H1 (cell line): ENCODE measurements at regions not wholly inside any gene's neighbourhood (a gene's known extent, or its start where the extent isn't known, plus 50 kb on each side); places are given as distances from the start of the nearest gene placed in this dataset.

ENCODE experiments used
- CTCF ChIA-PET: fragments of 300-600 bp; sonication (Branson Sonifier 250); formaldehyde crosslinking; loops from one replicate; lab custom pipeline; 2021; ENCODE audit not compliant: partially characterized antibody; lab: Charles Lee
- POLR2A ChIA-PET: fragments of 300-600 bp; sonication (Branson Sonifier 250); formaldehyde crosslinking; loops from one replicate; lab custom pipeline; 2021; ENCODE audit warnings: inconsistent platforms; ENCODE audit not compliant: partially characterized antibody; lab: Charles Lee
- DNase-seq, 2 experiments: peaks; one replicate each; pipeline versions ENCODE4 v3.0.0 to v3.0.0-alpha.2; 2010 to 2022; ENCODE audit warnings: low spot score in 2 of 2, low read depth in 1 of 2, mixed read lengths in 1 of 2
- FAIRE-seq: peaks from 2 replicates; lab custom pipeline; 2011; peaks lifted over from hg19 to GRCh38; lab: Jason Lieb, UNC
- H2AFZ ChIP-seq: 2 replicates; pipeline ENCODE4 v1.8.1; 2012; ENCODE audit warnings: low read length, inconsistent platforms
- H2AK5ac ChIP-seq: 2 replicates; pipeline ENCODE4 v1.6.1; 2013; ENCODE audit warnings: low read depth, low read length
- H2BK120ac ChIP-seq: replicated peaks from 2 replicates; pipeline ENCODE3; 2013; ENCODE audit warnings: low read depth, low read length, inconsistent platforms
- H2BK12ac ChIP-seq: 2 replicates; pipeline ENCODE4 v1.6.1; 2013; ENCODE audit warnings: low read depth, low read length
- H2BK15ac ChIP-seq: 2 replicates; pipeline ENCODE4 v1.6.1; 2013; ENCODE audit warnings: low read length
- H2BK20ac ChIP-seq: 2 replicates; pipeline ENCODE4 v1.6.1; 2013; ENCODE audit warnings: low read length
- H2BK5ac ChIP-seq: 2 replicates; pipeline ENCODE4 v1.6.1; 2013; ENCODE audit warnings: low read depth, low read length
- H3K14ac ChIP-seq: 2 replicates; pipeline ENCODE4 v1.6.1; 2013; ENCODE audit warnings: inconsistent platforms; ENCODE audit not compliant: insufficient read length
- H3K18ac ChIP-seq: 2 replicates; pipeline ENCODE4 v1.6.1; 2013; ENCODE audit warnings: low read length; ENCODE audit errors: extremely low read depth
- H3K23ac ChIP-seq: 2 replicates; pipeline ENCODE4 v1.6.1; 2013; ENCODE audit warnings: inconsistent platforms; ENCODE audit not compliant: insufficient read length
- H3K23me2 ChIP-seq: 2 replicates; pipeline ENCODE4 v1.6.1; 2013; ENCODE audit warnings: low read depth, low read length
- H3K27ac ChIP-seq: 2 replicates; pipeline ENCODE4 v1.6.1; 2011; ENCODE audit warnings: low read depth, low read length, inconsistent platforms
- H3K27me3 ChIP-seq, 4 experiments: replicated peaks in 1 of 4; 1 replicate in 1 of 4; 2 replicates in 3 of 4; pipeline versions ENCODE4 v1.6.1 to v1.8.1; 2011 to 2013; ENCODE audit warnings: low read length in 3 of 4, mild to moderate bottlenecking in 3 of 4, inconsistent platforms in 2 of 4, mixed read lengths in 2 of 4, moderate library complexity in 1 of 4; ENCODE audit not compliant: control insufficient read depth in 3 of 4, insufficient read depth in 3 of 4; ENCODE audit errors: extremely low read depth in 1 of 4
- H3K36me3 ChIP-seq, 4 experiments: 2 replicates each; pipeline versions ENCODE4 v1.6.1 to v1.8.1; 2011 to 2013; ENCODE audit warnings: mild to moderate bottlenecking in 4 of 4, low read length in 3 of 4, moderate library complexity in 2 of 4, control low read depth in 1 of 4, inconsistent platforms in 1 of 4; ENCODE audit not compliant: insufficient read depth in 4 of 4, control insufficient read depth in 2 of 4
- H3K4ac ChIP-seq: replicated peaks from 2 replicates; pipeline ENCODE3; 2013; ENCODE audit warnings: low read length, low read depth, mixed read lengths, inconsistent platforms; ENCODE audit not compliant: insufficient read length
- H3K4me1 ChIP-seq, 4 experiments: replicated peaks in 1 of 4; 1 replicate in 1 of 4; 2 replicates in 3 of 4; pipeline versions ENCODE4 v1.6.1 to v1.8.1; 2011 to 2013; ENCODE audit warnings: low read length in 3 of 4, inconsistent platforms in 2 of 4, mixed read lengths in 1 of 4; ENCODE audit not compliant: insufficient read depth in 4 of 4, control insufficient read depth in 3 of 4
- H3K4me2 ChIP-seq, 2 experiments: 2 replicates each; pipeline versions ENCODE4 v1.6.1 to v1.8.1; 2011 to 2013; ENCODE audit warnings: low read depth in 2 of 2, low read length in 2 of 2, control low read depth in 1 of 2, inconsistent platforms in 1 of 2, mild to moderate bottlenecking in 1 of 2; ENCODE audit not compliant: insufficient read depth in 1 of 2
- H3K4me3 ChIP-seq, 4 experiments: fragments of 200-600, 300-600 bp in 1 of 4; sonication (generic), shearing (Covaris generic), sonication (Bioruptor Twin) in 1 of 4; 2 replicates each; pipeline versions ENCODE4 v1.5.1 to v1.8.1; 2011 to 2016; ENCODE audit warnings: low read length in 4 of 4, low read depth in 3 of 4, control low read depth in 2 of 4, inconsistent platforms in 2 of 4, mild to moderate bottlenecking in 2 of 4, mixed read lengths in 1 of 4, moderate library complexity in 1 of 4; ENCODE audit not compliant: insufficient read depth in 2 of 4; ENCODE audit errors: extremely low read depth in 1 of 4
- H3K56ac ChIP-seq: replicated peaks from 2 replicates; pipeline ENCODE3; 2013; ENCODE audit warnings: low read depth, mild to moderate bottlenecking, mixed read lengths, low read length, inconsistent platforms; ENCODE audit not compliant: insufficient read length
- H3K79me1 ChIP-seq: 2 replicates; pipeline ENCODE4 v1.6.1; 2013; ENCODE audit warnings: low read depth, low read length, control low read depth
- H3K79me2 ChIP-seq, 2 experiments: 2 replicates each; pipeline versions ENCODE4 v1.6.1 to v1.8.1; 2012 to 2013; ENCODE audit warnings: low read length in 2 of 2, mild to moderate bottlenecking in 2 of 2, inconsistent platforms in 1 of 2; ENCODE audit not compliant: insufficient read depth in 2 of 2, control insufficient read depth in 1 of 2
- H3K9ac ChIP-seq, 4 experiments: replicated peaks in 1 of 4; 1 replicate in 1 of 4; 2 replicates in 3 of 4; pipeline versions ENCODE4 v1.6.1 to v1.8.1; 2011 to 2013; ENCODE audit warnings: low read depth in 3 of 4, low read length in 3 of 4, control low read depth in 2 of 4, mild to moderate bottlenecking in 2 of 4, moderate library complexity in 2 of 4, inconsistent platforms in 1 of 4; ENCODE audit errors: extremely low read depth in 1 of 4
- H3K9me3 ChIP-seq, 2 experiments: 2 replicates each; pipeline versions ENCODE4 v1.6.1 to v1.8.1; 2012 to 2013; ENCODE audit warnings: mild to moderate bottlenecking in 2 of 2, moderate library complexity in 2 of 2, control low read depth in 1 of 2, inconsistent platforms in 1 of 2, low read depth in 1 of 2, low read length in 1 of 2, mixed read lengths in 1 of 2; ENCODE audit not compliant: insufficient read depth in 2 of 2
- H4K20me1 ChIP-seq, 2 experiments: replicated peaks in 1 of 2; 2 replicates each; pipeline versions ENCODE3 to v1.8.1; 2011 to 2013; ENCODE audit warnings: inconsistent platforms in 2 of 2, low read length in 2 of 2, mild to moderate bottlenecking in 1 of 2; ENCODE audit not compliant: insufficient read depth in 2 of 2, control insufficient read depth in 1 of 2
- H4K5ac ChIP-seq: 2 replicates; pipeline ENCODE4 v1.6.1; 2013; ENCODE audit warnings: low read length, low read depth, mixed read lengths, inconsistent platforms; ENCODE audit not compliant: insufficient read length
- H4K8ac ChIP-seq: 2 replicates; pipeline ENCODE4 v1.8.0; 2013; ENCODE audit warnings: mild to moderate bottlenecking, moderate library complexity, low read length, inconsistent platforms; ENCODE audit not compliant: insufficient read depth; ENCODE audit errors: extremely low read depth
- H4K91ac ChIP-seq: replicated peaks from 2 replicates; pipeline ENCODE3; 2013; ENCODE audit warnings: low read length, mixed read lengths, inconsistent platforms; ENCODE audit not compliant: insufficient read length
- CBX8 ChIP-seq: fragments of 300-800, 300-1000 bp; sonication (generic); IDR thresholded peaks from 2 replicates; pipeline ENCODE4 v1.7.1; 2016; ENCODE audit warnings: low read depth, low read length, borderline replicate concordance
- EP300 ChIP-seq, 2 experiments: IDR thresholded peaks; 1 replicate in 1 of 2; 2 replicates in 1 of 2; pipeline ENCODE4 v1.6.1; 2011 to 2012; ENCODE audit warnings: low read depth in 2 of 2, low read length in 2 of 2, mild to moderate bottlenecking in 2 of 2, borderline replicate concordance in 1 of 2, inconsistent platforms in 1 of 2, moderate library complexity in 1 of 2
- EZH2 ChIP-seq: fragments of 200-600 bp; sonication (generic); IDR thresholded peaks from 2 replicates; pipeline ENCODE4 v1.7.1; 2012; ENCODE audit warnings: low read depth, mild to moderate bottlenecking, moderate library complexity, low read length, inconsistent platforms; ENCODE audit not compliant: severe bottlenecking
- FOSL1 ChIP-seq: IDR thresholded peaks from 2 replicates; pipeline ENCODE4 v1.6.1; 2011; ENCODE audit warnings: mild to moderate bottlenecking, low read depth, low read length, moderate library complexity; ENCODE audit not compliant: insufficient read depth
- GABPA ChIP-seq: IDR thresholded peaks from 2 replicates; pipeline ENCODE4 v1.6.1; 2011; ENCODE audit warnings: mild to moderate bottlenecking, low read length, moderate library complexity, borderline replicate concordance; ENCODE audit not compliant: insufficient read depth
- JUN ChIP-seq: IDR thresholded peaks from 2 replicates; pipeline ENCODE4 v1.6.1; 2011; ENCODE audit warnings: low read depth, mild to moderate bottlenecking, improper control_type of control experiment, low read length
- JUND ChIP-seq: IDR thresholded peaks from 2 replicates; pipeline ENCODE4 v1.6.1; 2011; ENCODE audit warnings: mild to moderate bottlenecking, improper control_type of control experiment, low read length
- NRF1 ChIP-seq: IDR thresholded peaks from 2 replicates; pipeline ENCODE4 v1.6.1; 2011; ENCODE audit warnings: mild to moderate bottlenecking, low read depth, low read length, improper control_type of control experiment
- POLR2A ChIP-seq, 2 experiments: IDR thresholded peaks; 1 replicate in 1 of 2; 2 replicates in 1 of 2; pipeline ENCODE4 v1.6.1; 2011; ENCODE audit warnings: low read depth in 2 of 2, low read length in 2 of 2, mild to moderate bottlenecking in 2 of 2; ENCODE audit errors: control extremely low read depth in 1 of 2
- SP2 ChIP-seq: IDR thresholded peaks from 2 replicates; pipeline ENCODE4 v1.6.1; 2012; ENCODE audit warnings: mild to moderate bottlenecking, low read length, inconsistent platforms
- SUZ12 ChIP-seq: fragments of 200-600 bp; sonication (generic); IDR thresholded peaks from 2 replicates; pipeline ENCODE4 v1.6.1; 2012; ENCODE audit warnings: mild to moderate bottlenecking, inconsistent platforms, low read length, moderate library complexity, mixed read lengths
- TAF7 ChIP-seq: optimal IDR thresholded peaks from 2 replicates; pipeline ENCODE3; 2011; ENCODE audit warnings: low read depth, mild to moderate bottlenecking, inconsistent platforms, low read length, moderate library complexity, borderline replicate concordance
- TEAD4 ChIP-seq: IDR thresholded peaks from 2 replicates; pipeline ENCODE4 v1.6.1; 2012; ENCODE audit warnings: low read depth, low read length, inconsistent platforms, mixed read lengths
- WGBS, 2 experiments: shearing (Covaris generic) in 1 of 2; methylation state at CpG; one replicate each; pipeline versions ENCODE4 v1.1.6 to v1.1.7; 2013 to 2015; ENCODE audit warnings: low lambda C conversion rate in 2 of 2, mixed read lengths in 2 of 2, inconsistent platforms in 1 of 2, low coverage in 1 of 2, missing lambda C conversion rate in 1 of 2; ENCODE audit not compliant: insufficient replicate concordance in 2 of 2, insufficient coverage in 1 of 2, insufficient read length in 1 of 2; ENCODE audit errors: extremely low coverage in 1 of 2, missing lambda C conversion rate in 1 of 2; 5-methylcytosine and 5-hydroxymethylcytosine counted together
- TF ChIP-seq, protein P1 (sequence below): IDR thresholded peaks from 2 replicates; pipeline ENCODE4 v1.6.1; 2012; ENCODE audit warnings: inconsistent platforms

DNA sequence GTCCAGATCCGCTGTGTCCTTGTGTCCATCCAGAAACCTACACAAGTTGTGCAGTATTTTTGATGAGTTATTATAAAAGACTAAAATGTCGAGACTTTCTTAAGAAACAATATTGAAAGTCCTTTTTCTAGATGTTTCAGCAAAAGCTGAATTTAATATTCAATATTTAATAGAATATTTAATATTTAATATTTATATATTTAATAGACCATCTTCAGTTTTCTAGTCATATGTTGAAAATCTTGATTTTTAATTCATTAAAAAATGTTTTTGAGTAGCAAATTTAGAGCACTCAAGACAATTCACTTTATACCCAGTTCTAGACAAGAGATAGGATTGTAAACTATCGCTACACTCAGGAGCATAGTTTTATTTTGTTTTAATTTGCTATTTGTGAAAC lies 447.8 kb downstream of the SLITRK5 start:
- POLR2A ChIA-PET, result no interaction called here
- Histone ChIP-seq H4K5ac (no peak overlapping the region), H3K18ac (no peak overlapping the region), H4K8ac (no peak overlapping the region), H2BK120ac (no peak overlapping the region), H2BK5ac (no peak overlapping the region), H3K56ac (no peak overlapping the region), H2BK20ac (no peak overlapping the region), H3K4me1 (peaks cover 0 to 1% (median 0%) of the 10 kb centered on the region in 4 experiments; a peak in 2 of 7 replicates), H2AK5ac (no peak overlapping the region), H3K79me2 (no peaks in the 10 kb centered on the region), H2BK15ac (no peak overlapping the region), H2AFZ (no peak overlapping the region), H3K27me3 (no peaks in the 10 kb centered on the region), H3K9me3 (no peaks in the 10 kb centered on the region), H3K4ac (no peak overlapping the region), H2BK12ac (no peak overlapping the region), H3K14ac (no peak overlapping the region), H3K23ac (no peak overlapping the region), H3K79me1 (no peaks in the 10 kb centered on the region), H4K20me1 (no peaks in the 10 kb centered on the region), H4K91ac (no peak overlapping the region), H3K9ac (no peak overlapping the region), H3K27ac (no peak overlapping the region), H3K36me3 (no peaks in the 10 kb centered on the region), H3K23me2 (no peaks in the 10 kb centered on the region), H3K4me3 (no peak overlapping the region), H3K4me2 (no peak overlapping the region)
- DNase-seq (no peak), FAIRE-seq (no peak)
- WGBS, 2 experiments, result 91% methylated on average over 3 of the region's 3 CpGs; no CpG with 5 or more reads in 1 of the 2 experiments
- CTCF ChIA-PET, result no interaction called here
- TF ChIP-seq POLR2A (IDR thresholded peaks at IDR 0.05; ENCODE audit: control extremely low read depth in 1 of 2, low read depth in 2 of 2, low read length in 2 of 2), result no peak
- TF ChIP-seq SUZ12, result no peak
- TF ChIP-seq GABPA, result no peak
- no peak for TF ChIP-seq NRF1
- no peak for TF ChIP-seq SP2
- TF ChIP-seq CBX8, result no peak
- TF ChIP-seq JUN, result no peak
- no peak for TF ChIP-seq TAF7
- no peak for TF ChIP-seq JUND
- no peak for TF ChIP-seq FOSL1
- TF ChIP-seq, protein P1, sequence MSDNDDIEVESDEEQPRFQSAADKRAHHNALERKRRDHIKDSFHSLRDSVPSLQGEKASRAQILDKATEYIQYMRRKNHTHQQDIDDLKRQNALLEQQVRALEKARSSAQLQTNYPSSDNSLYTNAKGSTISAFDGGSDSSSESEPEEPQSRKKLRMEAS, result no peak
- TF ChIP-seq EP300 (IDR thresholded peaks at IDR 0.05; ENCODE audit: borderline replicate concordance in 1 of 2, low read depth in 2 of 2, low read length in 2 of 2), result no peak
- no peak for TF ChIP-seq EZH2
- no peak for TF ChIP-seq TEAD4
